WERI-Rb-1 (cell line): ENCODE measurements at regions not wholly inside any gene's neighbourhood (a gene's known extent, or its start where the extent isn't known, plus 50 kb on each side); places are given as distances from the start of the nearest gene placed in this dataset.

Experiments used
- DNase-seq: peaks from one replicate; pipeline ENCODE4 v3.0.0-alpha.2; 2020
- H3K27ac ChIP-seq: fragments of 250-450 bp; sonication (Bioruptor Pico); 2 replicates; pipeline ENCODE4 v1.5.1; 2020; ENCODE audit warnings: mild to moderate bottlenecking, moderate library complexity
- H3K27me3 ChIP-seq: fragments of 250-450 bp; sonication (Bioruptor Pico); 2 replicates; pipeline ENCODE4 v1.5.1; 2021; ENCODE audit warnings: mild to moderate bottlenecking, low read depth, moderate library complexity; ENCODE audit not compliant: insufficient read depth, severe bottlenecking
- H3K36me3 ChIP-seq: fragments of 250-450 bp; sonication (Bioruptor Pico); 2 replicates; pipeline ENCODE4 v1.5.1; 2020; ENCODE audit warnings: mild to moderate bottlenecking, moderate library complexity
- H3K4me3 ChIP-seq: 2 replicates; pipeline ENCODE4 v1.5.1; 2011; ENCODE audit warnings: low read depth, mild to moderate bottlenecking, control low read depth, low read length
- H3K9me3 ChIP-seq: fragments of 250-450 bp; sonication (Bioruptor Pico); 2 replicates; pipeline ENCODE4 v1.5.1; 2021; ENCODE audit warnings: mild to moderate bottlenecking, moderate library complexity; ENCODE audit not compliant: severe bottlenecking
- TF ChIP-seq, protein P1 (sequence below): IDR thresholded peaks from 2 replicates; pipeline ENCODE4 v1.5.1; 2011; ENCODE audit warnings: low read depth, mild to moderate bottlenecking, control low read depth, inconsistent platforms, low read length

DNA sequence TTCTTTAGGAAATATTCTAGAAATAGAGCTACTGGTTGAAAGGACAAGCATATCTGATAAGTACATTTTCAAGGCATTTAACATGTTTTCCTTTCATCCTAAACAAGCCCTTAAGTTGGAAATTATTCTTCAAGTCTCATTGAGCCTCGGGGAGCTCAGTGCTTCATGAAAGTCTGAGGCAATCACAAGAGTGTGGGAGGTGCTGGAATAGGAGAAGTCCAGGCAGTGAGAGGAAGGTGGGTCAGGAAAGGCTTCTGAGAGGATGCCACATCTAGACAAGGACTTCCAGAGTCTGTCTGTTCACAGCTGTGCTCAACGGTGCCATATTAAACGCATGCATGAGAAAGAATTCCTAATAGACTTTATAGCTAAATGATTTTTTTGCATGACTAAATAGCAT, 69.8 kb downstream of the CD83 start:
- H3K4me3 ChIP-seq, result no peak overlapping the region
- no peak overlapping the region for H3K27ac ChIP-seq
- peaks cover 6% of the 10 kb centered on the region for H3K9me3 ChIP-seq
- TF ChIP-seq, protein P1, sequence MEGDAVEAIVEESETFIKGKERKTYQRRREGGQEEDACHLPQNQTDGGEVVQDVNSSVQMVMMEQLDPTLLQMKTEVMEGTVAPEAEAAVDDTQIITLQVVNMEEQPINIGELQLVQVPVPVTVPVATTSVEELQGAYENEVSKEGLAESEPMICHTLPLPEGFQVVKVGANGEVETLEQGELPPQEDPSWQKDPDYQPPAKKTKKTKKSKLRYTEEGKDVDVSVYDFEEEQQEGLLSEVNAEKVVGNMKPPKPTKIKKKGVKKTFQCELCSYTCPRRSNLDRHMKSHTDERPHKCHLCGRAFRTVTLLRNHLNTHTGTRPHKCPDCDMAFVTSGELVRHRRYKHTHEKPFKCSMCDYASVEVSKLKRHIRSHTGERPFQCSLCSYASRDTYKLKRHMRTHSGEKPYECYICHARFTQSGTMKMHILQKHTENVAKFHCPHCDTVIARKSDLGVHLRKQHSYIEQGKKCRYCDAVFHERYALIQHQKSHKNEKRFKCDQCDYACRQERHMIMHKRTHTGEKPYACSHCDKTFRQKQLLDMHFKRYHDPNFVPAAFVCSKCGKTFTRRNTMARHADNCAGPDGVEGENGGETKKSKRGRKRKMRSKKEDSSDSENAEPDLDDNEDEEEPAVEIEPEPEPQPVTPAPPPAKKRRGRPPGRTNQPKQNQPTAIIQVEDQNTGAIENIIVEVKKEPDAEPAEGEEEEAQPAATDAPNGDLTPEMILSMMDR, result no peak
- no peaks in the 10 kb centered on the region for H3K27me3 ChIP-seq
- no peaks in the 10 kb centered on the region for H3K36me3 ChIP-seq
- no peak for DNase-seq

DNA sequence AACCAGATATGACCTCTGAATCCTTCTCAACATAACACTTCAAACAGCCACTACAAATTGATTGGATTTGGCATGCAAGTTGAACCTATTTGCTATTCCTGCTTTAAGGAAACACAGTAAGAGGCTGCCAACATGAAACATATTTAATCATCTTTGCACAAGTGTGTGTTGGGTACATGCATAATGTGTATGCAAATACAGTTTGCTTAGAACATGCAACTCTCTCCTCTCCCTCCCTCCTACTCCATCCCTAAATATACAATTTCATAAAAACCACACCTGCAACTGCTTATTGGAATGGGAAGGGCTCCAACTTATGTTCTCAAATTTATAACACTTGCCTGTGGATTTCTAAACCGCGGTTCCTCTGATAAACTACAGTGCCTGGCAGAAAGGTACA, 71.5 kb downstream of the CD83 start:
- TF ChIP-seq, protein P1, result no peak
- H3K27ac ChIP-seq, result no peak overlapping the region
- H3K36me3 ChIP-seq, result no peaks in the 10 kb centered on the region
- no peaks in the 10 kb centered on the region for H3K27me3 ChIP-seq
- no peak overlapping the region for H3K4me3 ChIP-seq
- no peak for DNase-seq
- peaks cover 6% of the 10 kb centered on the region for H3K9me3 ChIP-seq

DNA sequence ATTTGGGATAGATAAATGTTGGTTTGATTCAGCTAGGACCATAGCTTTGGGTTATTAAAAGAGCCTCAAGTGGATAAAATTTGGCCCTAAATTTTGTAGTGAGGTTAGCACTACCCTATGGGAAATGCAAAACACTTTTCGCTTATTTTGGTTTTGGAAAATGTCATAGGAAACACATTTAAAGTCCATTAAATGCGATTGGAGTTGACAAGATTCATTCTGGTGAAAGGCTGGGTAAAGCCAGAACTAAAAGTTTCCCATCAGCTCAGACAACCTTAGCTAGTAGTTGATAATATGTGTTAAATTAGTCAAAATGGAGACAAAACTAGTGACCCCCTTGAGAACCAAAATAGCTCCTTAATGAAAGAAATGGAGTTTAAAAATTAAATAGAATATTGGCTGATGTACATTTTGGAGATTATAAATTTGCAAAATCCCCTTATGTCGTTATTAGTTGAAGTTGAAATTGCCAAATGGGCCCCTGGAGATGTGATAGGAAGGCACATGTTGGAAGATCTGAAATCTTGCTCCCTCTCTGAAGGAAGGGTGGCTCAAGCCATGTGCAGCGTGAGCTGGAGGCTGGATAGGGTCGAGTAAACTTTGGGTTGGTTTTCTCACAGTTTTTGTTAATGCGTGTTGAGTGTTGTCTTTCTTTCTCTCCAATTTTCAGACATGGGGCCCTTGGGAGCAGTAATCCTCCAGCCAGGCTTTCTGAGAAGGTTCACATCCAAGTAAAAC, 72.8 kb downstream of the CD83 start:
- Histone ChIP-seq H3K27me3 (no peaks in the 10 kb centered on the region), H3K27ac (no peak overlapping the region), H3K4me3 (no peak overlapping the region), H3K9me3 (peaks cover under 1% of the 10 kb centered on the region), H3K36me3 (no peaks in the 10 kb centered on the region)
- no peak for DNase-seq
- TF ChIP-seq, protein P1, result no peak

DNA sequence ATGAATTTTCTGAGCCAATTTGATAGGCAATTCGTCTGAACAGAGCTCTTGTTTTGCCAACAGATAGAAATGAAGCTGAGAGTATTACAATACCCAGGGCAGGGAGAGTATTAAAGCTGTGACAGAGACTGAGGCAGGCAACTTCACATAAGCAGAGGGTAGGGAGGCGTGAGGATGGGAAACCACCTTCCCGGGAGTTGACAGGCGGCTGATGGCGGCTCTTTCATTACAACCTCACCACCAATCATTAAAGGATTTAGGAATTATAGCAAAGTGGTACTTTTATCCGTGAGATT, 73.3 kb downstream of the CD83 start:
- Histone ChIP-seq H3K36me3 (no peaks in the 10 kb centered on the region), H3K27ac (no peak overlapping the region), H3K4me3 (no peak overlapping the region), H3K9me3 (no peaks in the 10 kb centered on the region), H3K27me3 (no peaks in the 10 kb centered on the region)
- DNase-seq, result no peak
- TF ChIP-seq, protein P1, result no peak

DNA sequence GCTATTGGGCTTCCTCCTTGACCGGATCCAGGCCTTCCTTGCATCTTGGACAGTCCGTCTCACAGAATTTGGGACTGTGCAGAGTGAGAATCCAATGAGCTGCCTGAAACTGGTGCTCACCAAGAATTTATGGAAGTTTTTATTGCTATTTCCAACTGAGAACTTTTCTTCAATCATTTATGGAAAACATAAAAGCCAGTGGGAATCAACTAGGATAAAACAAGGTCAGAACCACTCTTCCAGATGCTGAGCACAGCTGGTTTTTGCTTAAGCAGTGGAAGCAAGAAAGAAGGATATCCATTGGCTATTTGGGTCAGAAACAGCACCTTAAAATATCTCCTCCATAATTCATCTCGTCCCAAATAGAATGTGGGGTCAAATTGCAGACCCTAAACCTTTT, 74.2 kb downstream of the CD83 start:
- TF ChIP-seq, protein P1, result no peak
- Histone ChIP-seq H3K9me3 (no peaks in the 10 kb centered on the region), H3K27ac (no peak overlapping the region), H3K36me3 (no peaks in the 10 kb centered on the region), H3K27me3 (no peaks in the 10 kb centered on the region), H3K4me3 (no peak overlapping the region)
- no peak for DNase-seq

DNA sequence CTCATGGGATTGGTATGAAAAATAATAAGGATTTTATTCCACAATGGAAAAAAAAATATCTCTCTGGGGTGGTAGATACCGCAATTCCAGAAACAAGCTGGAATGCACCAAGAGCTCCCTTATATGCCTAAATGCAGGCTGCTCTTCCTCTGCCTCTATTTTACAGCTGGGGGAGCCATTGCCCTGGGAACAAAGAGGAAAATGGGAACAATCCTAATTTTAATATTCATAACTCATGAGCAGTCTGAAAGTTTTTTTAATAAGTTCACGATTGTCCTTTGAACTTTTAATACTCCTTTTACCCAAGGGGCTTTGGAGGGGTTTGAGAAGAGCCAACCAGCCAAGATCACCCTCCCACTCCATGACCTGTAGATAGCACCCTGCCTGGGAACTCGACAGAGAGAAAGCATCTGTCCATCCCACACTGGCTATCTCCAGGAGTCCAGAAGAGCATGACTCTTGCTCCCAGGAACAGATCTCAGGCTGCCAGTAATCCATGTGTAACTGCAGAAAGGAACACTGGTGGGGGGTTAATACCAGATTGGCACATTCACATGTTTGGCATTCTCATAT, 74.7 kb downstream of the CD83 start:
- TF ChIP-seq, protein P1, result no peak

More for the DNA sequence above, 74.7 kb downstream of the CD83 start:
- Histone ChIP-seq H3K27ac (no peak overlapping the region), H3K36me3 (no peaks in the 10 kb centered on the region), H3K27me3 (no peaks in the 10 kb centered on the region), H3K4me3 (no peak overlapping the region), H3K9me3 (no peaks in the 10 kb centered on the region)
- DNase-seq, result no peak
